ENCODE measurements at regions not wholly inside any gene's neighbourhood (a gene's known extent, or its start where the extent isn't known, plus 50 kb on each side); places are given as distances from the start of the nearest gene placed in this dataset.

DNA sequence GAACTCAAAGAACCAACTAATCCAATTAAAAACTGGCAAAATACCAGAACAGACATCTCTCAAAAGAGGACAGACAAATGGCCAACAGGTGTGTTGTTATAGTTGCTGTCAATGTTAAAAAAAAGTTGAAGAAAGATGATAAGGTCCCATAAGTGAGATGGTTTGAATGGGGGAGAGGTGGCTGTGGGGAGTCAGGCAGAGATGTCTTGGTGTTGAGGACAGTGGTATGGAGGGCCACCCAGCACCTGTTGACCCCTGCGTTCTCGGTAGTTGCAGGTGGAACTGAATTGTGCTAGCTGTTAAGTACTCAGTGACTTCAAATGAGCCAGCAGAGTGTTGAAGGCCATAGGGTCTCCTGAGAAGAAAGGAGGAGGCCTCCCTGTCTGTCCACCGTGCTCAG, 55.9 kb upstream of the PITX1 start:
- no peak for DNase-seq (ENCODE audit: low read depth)
- TF ChIP-seq, protein P1, sequence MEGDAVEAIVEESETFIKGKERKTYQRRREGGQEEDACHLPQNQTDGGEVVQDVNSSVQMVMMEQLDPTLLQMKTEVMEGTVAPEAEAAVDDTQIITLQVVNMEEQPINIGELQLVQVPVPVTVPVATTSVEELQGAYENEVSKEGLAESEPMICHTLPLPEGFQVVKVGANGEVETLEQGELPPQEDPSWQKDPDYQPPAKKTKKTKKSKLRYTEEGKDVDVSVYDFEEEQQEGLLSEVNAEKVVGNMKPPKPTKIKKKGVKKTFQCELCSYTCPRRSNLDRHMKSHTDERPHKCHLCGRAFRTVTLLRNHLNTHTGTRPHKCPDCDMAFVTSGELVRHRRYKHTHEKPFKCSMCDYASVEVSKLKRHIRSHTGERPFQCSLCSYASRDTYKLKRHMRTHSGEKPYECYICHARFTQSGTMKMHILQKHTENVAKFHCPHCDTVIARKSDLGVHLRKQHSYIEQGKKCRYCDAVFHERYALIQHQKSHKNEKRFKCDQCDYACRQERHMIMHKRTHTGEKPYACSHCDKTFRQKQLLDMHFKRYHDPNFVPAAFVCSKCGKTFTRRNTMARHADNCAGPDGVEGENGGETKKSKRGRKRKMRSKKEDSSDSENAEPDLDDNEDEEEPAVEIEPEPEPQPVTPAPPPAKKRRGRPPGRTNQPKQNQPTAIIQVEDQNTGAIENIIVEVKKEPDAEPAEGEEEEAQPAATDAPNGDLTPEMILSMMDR (IDR thresholded peaks at IDR 0.05; ENCODE audit: control insufficient read depth, insufficient read depth, low read depth, low read length, missing control alignments): no peak
- no peak overlapping the region for H3K4me3 ChIP-seq (ENCODE audit: control insufficient read depth, low read depth, low read length)

DNA sequence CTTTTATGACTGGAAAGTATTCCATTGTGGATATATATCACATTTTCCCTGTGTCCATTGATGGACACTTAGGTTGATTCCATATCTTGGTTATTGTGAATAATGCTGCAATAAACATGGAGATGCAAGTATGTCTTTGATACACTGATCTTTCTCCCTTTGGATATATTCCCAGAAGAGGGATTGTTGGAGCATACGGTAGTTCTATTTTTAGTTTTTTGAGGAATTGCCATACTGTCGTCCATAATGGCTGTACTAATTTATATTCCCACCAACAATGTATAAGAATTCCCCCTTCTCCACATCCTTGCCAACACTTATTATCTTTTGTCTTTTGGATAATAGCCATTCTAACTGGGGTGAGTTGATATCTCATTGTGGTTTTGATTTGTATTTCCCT, 54.9 kb upstream of the PITX1 start:
- TF ChIP-seq, protein P1 (IDR thresholded peaks at IDR 0.05; ENCODE audit: control insufficient read depth, insufficient read depth, low read depth, low read length, missing control alignments): no peak
- no peak overlapping the region for H3K4me3 ChIP-seq (ENCODE audit: control insufficient read depth, low read depth, low read length)
- DNase-seq (ENCODE audit: low read depth): no peak

DNA sequence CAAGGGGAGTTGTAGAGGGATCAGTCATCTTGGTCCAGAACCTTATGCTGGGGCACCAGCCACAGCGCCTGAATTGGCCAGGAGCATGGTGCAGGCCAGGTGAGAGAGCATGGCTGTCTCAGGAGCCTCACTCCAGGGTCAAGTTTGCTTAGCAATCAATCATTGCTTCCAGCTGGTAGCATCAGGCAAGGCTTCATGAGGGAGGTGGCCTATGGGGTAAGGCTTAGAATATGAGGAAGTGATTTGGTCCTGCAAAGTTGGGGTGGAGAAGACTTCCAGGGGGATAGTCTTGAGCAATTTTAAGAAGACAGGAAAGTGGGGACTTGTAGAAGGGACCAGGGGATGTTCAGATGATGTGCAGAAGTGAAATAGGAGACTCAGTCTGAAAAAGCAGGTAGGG, 53.9 kb upstream of the PITX1 start:
- TF ChIP-seq, protein P1 (IDR thresholded peaks at IDR 0.05; ENCODE audit: control insufficient read depth, insufficient read depth, low read depth, low read length, missing control alignments): no peak
- DNase-seq (ENCODE audit: low read depth): no peak
- no peak overlapping the region for H3K4me3 ChIP-seq (ENCODE audit: control insufficient read depth, low read depth, low read length)

DNA sequence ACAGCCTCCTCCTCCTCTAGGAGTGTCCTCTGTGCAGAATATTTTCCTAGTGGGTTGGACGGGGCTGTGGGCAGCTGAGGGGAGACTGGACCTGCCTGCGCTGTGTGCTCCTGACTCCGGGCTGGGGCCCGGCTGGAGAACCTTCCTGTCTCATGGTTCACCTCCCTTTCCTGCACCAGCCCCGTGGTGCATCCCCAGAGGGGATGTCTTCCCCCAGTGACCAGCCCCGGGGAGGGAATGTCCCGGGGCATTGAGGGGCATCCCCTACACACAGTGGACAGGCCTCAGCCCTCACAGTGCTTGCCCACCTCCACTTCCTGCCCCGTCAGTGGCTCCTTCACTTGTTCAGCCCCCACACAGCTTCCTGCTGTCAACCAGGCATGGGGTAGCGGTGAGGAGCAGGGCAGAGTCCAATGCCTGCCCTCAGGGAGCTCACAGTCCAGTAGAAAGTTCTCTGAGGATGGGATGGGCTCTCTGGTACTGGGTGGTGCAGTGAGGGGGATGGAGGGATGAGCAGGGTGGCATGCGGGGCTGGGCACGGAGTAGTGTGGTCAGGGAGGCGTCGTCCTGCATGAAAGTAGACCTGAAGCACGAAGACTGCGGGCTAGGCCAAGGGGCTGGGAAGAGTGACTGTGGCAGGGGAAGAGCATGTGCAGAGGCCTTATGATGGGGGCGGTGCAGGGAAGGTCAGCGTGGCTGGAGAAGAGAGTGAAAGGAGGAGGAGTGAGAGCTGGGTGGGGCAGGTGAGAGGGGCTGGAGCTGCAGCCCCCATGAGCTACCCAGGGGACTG, 52.1 kb upstream of the PITX1 start:
- TF ChIP-seq, protein P1 (IDR thresholded peaks at IDR 0.05; ENCODE audit: control insufficient read depth, insufficient read depth, low read depth, low read length, missing control alignments): no peak
- DNase-seq (ENCODE audit: low read depth): no peak
- no peak overlapping the region for H3K4me3 ChIP-seq (ENCODE audit: control insufficient read depth, low read depth, low read length)

DNA sequence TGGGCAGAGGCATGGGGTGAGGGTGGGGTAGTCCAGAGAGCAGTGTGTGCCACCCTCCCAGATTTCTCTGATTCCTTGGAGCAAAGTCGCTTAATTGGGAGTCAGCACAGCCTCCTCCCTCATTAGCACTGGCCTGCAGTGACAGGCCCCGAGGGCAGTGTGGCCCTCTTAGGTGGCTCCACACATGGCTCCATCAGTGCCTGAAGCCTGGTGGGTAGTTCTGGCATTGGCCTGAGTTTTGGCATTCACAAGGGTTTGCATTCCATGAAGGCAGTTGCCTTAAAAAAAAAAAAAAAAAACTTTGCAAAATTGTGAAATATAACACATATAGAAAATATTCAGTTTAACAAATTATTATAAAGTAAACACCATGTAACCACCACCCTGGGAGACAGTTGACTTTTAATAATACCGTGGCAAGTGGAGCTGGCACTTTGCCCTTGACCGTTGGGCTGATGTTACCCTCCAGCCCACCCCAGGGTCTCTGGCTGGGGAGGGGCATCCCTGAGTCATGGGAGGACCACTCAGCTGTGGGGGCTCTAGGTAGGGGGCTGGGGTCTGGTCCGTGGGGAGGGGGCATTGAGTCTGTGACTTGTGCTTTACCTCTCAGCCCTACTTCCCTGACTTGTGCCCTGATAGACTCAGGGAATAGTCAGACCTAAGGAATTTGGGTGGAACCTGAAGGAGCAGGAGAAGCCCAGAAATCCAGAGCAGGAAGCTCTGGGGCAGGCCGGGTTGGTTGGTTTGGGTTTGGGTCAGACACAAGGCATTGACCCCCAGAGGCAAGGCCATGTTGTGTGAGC, 51.3 kb upstream of the PITX1 start:
- DNase-seq (ENCODE audit: low read depth): no peak
- TF ChIP-seq, protein P1 (IDR thresholded peaks at IDR 0.05; ENCODE audit: control insufficient read depth, insufficient read depth, low read depth, low read length, missing control alignments): no peak
- H3K4me3 ChIP-seq (ENCODE audit: control insufficient read depth, low read depth, low read length): no peak overlapping the region
